DOHH2 (cell line): ENCODE measurements at regions not wholly inside any gene's neighbourhood (a gene's known extent, or its start where the extent isn't known, plus 50 kb on each side); places are given as distances from the start of the nearest gene placed in this dataset.

Experiments used
- CTCF ChIP-seq: fragments of 200-600 bp; sonication (generic); IDR thresholded peaks from one replicate; pipeline ENCODE4 v1.5.1; 2014; ENCODE audit warnings: antibody characterized with exemption, mild to moderate bottlenecking, low read depth, low read length; ENCODE audit not compliant: poor library complexity, severe bottlenecking
- EZH2phosphoT487 ChIP-seq: fragments of 200-600 bp; sonication (generic); IDR thresholded peaks from 2 replicates; pipeline ENCODE4 v1.6.1; 2017; ENCODE audit warnings: borderline replicate concordance, mild to moderate bottlenecking, antibody characterized with exemption, low read length, moderate library complexity, mixed read lengths

GRCh38 chr4:115660465-115660864, 547.0 kb upstream of the NDST4 start:
- TF ChIP-seq CTCF (no peak), EZH2phosphoT487 (no peak)
